GM23248 (cell line): ENCODE measurements at regions not wholly inside any gene's neighbourhood (a gene's known extent, or its start where the extent isn't known, plus 50 kb on each side); places are given as distances from the start of the nearest gene placed in this dataset.

Experiments
- EZH2 ChIP-seq: fragments of 200-600 bp; sonication (generic); IDR thresholded peaks from 2 replicates; pipeline ENCODE4 v1.6.1; 2018; ENCODE audit warnings: antibody characterized with exemption, mild to moderate bottlenecking; ENCODE audit not compliant: insufficient read depth, poor library complexity, severe bottlenecking
- EZH2phosphoT487 ChIP-seq: fragments of 200-600 bp; sonication (generic); IDR thresholded peaks from 2 replicates; pipeline ENCODE4 v1.6.1; 2018; ENCODE audit warnings: antibody characterized with exemption, moderate library complexity, mild to moderate bottlenecking, low read depth; ENCODE audit not compliant: insufficient read depth

DNA sequence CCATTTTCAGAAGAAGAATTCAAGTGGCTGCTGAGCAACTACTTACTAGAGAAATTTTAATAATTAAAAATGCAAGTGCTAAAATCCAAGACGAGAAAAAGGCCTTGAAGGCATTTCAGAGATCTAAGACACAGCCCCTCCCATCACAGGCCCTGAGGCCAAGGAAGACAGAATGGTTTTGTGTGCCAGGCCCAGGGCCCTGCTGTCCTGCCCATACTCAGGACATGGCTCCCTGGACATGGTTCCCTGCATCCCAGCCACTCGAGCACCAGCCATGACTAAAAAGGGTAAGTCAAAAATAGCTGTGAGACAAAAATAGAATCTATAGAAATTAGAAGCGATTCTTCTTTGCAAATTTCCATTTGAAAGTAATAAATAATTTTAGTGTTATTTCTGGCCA, 364.9 kb downstream of the COL12A1 start:
- no peak for TF ChIP-seq EZH2
- no peak for TF ChIP-seq EZH2phosphoT487
